OCI-LY1 (cell line): ENCODE measurements at regions not wholly inside any gene's neighbourhood (a gene's known extent, or its start where the extent isn't known, plus 50 kb on each side); places are given as distances from the start of the nearest gene placed in this dataset.

Source experiments
- H2AFZ ChIP-seq: fragments of 200-600 bp; sonication (generic), shearing (Covaris generic); 2 replicates; pipeline ENCODE4 v1.6.0; 2014; ENCODE audit warnings: antibody characterized with exemption, mild to moderate bottlenecking, low read length
- H3F3A ChIP-seq: fragments of 200-600 bp; sonication (generic), shearing (Covaris generic); 2 replicates; pipeline ENCODE4 v1.6.0; 2014; ENCODE audit warnings: mild to moderate bottlenecking, antibody characterized with exemption, low read length, moderate library complexity; ENCODE audit not compliant: insufficient read depth
- H3K27ac ChIP-seq: fragments of 200-600 bp; sonication (generic); 2 replicates; pipeline ENCODE4 v1.5.1; 2014; ENCODE audit warnings: low read length, mixed run types, mild to moderate bottlenecking, low read depth; ENCODE audit not compliant: poor library complexity, severe bottlenecking
- H3K27me3 ChIP-seq: fragments of 200-600 bp; sonication (generic); 2 replicates; pipeline ENCODE4 v1.6.0; 2014; ENCODE audit warnings: antibody characterized with exemption, mild to moderate bottlenecking, low read length, moderate library complexity; ENCODE audit not compliant: insufficient read depth
- H3K36me3 ChIP-seq: fragments of 200-600 bp; sonication (generic); 2 replicates; pipeline ENCODE4 v1.6.1; 2014; ENCODE audit warnings: mild to moderate bottlenecking, antibody characterized with exemption, low read length, moderate library complexity, mixed read lengths; ENCODE audit not compliant: insufficient read depth
- H3K4me1 ChIP-seq: fragments of 200-600 bp; sonication (generic); 2 replicates; pipeline ENCODE4 v1.5.1; 2014; ENCODE audit warnings: mild to moderate bottlenecking, low read length, moderate library complexity; ENCODE audit not compliant: insufficient read depth, severe bottlenecking
- H3K4me2 ChIP-seq: fragments of 200-600 bp; sonication (generic), shearing (Covaris generic); 2 replicates; pipeline ENCODE4 v1.6.1; 2014; ENCODE audit warnings: low read length
- H3K4me3 ChIP-seq: fragments of 200-600 bp; sonication (generic); 2 replicates; pipeline ENCODE4 v1.5.1; 2014; ENCODE audit warnings: low read length, low read depth, mild to moderate bottlenecking, mixed read lengths; ENCODE audit not compliant: poor library complexity, severe bottlenecking
- H3K79me2 ChIP-seq: fragments of 200-600 bp; shearing (Covaris generic); 2 replicates; pipeline ENCODE4 v1.6.1; 2016; ENCODE audit warnings: mixed run types, low read length, mixed read lengths; ENCODE audit not compliant: insufficient read depth
- H3K9ac ChIP-seq: fragments of 200-600 bp; sonication (generic), shearing (Covaris generic); 2 replicates; pipeline ENCODE4 v1.6.1; 2014; ENCODE audit warnings: mild to moderate bottlenecking, low read length, mixed read lengths
- H3K9me2 ChIP-seq: fragments of 200-600 bp; sonication (generic), shearing (Covaris generic); 2 replicates; pipeline ENCODE4 v1.6.1; 2014; ENCODE audit warnings: low read depth, mild to moderate bottlenecking, low read length, mixed read lengths
- H3K9me3 ChIP-seq: fragments of 200-600 bp; shearing (Covaris generic); 2 replicates; pipeline ENCODE4 v1.6.1; 2014; ENCODE audit warnings: low read length, mixed read lengths
- H4K20me1 ChIP-seq: fragments of 200-600 bp; sonication (generic), shearing (Covaris generic); 2 replicates; pipeline ENCODE4 v1.6.0; 2016; ENCODE audit warnings: mild to moderate bottlenecking, low read length; ENCODE audit not compliant: insufficient read depth
- EZH2 ChIP-seq: fragments of 200-600 bp; sonication (generic), shearing (Covaris generic); IDR thresholded peaks from 2 replicates; pipeline ENCODE4 v1.8.0; 2017; ENCODE audit warnings: borderline replicate concordance, mixed run types, mild to moderate bottlenecking, antibody characterized with exemption, low read length, moderate library complexity, mixed read lengths
- TF ChIP-seq, protein P1 (sequence below): fragments of 200-600 bp; sonication (generic), shearing (Covaris generic); IDR thresholded peaks from 2 replicates; pipeline ENCODE4 v1.5.1; 2017; ENCODE audit warnings: mild to moderate bottlenecking, antibody characterized with exemption, low read length, moderate library complexity, mixed read lengths

GRCh38 chr3:6264906-6265305, 596.0 kb upstream of the GRM7 start:
- H3K27ac ChIP-seq, result no peak overlapping the region
- no peak overlapping the region for H3K4me3 ChIP-seq
- no peaks in the 10 kb centered on the region for H3K9me2 ChIP-seq
- H3F3A ChIP-seq, result no peaks in the 10 kb centered on the region
- no peaks in the 10 kb centered on the region for H3K9me3 ChIP-seq
- H3K4me1 ChIP-seq, result peaks cover 17% of the 10 kb centered on the region
- H3K9ac ChIP-seq, result no peak overlapping the region
- no peaks in the 10 kb centered on the region for H3K36me3 ChIP-seq
- no peak overlapping the region for H2AFZ ChIP-seq
- no peaks in the 10 kb centered on the region for H4K20me1 ChIP-seq
- H3K4me2 ChIP-seq, result no peak overlapping the region
- TF ChIP-seq, protein P1, sequence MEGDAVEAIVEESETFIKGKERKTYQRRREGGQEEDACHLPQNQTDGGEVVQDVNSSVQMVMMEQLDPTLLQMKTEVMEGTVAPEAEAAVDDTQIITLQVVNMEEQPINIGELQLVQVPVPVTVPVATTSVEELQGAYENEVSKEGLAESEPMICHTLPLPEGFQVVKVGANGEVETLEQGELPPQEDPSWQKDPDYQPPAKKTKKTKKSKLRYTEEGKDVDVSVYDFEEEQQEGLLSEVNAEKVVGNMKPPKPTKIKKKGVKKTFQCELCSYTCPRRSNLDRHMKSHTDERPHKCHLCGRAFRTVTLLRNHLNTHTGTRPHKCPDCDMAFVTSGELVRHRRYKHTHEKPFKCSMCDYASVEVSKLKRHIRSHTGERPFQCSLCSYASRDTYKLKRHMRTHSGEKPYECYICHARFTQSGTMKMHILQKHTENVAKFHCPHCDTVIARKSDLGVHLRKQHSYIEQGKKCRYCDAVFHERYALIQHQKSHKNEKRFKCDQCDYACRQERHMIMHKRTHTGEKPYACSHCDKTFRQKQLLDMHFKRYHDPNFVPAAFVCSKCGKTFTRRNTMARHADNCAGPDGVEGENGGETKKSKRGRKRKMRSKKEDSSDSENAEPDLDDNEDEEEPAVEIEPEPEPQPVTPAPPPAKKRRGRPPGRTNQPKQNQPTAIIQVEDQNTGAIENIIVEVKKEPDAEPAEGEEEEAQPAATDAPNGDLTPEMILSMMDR, result no peak
- TF ChIP-seq EZH2, result no peak
- no peaks in the 10 kb centered on the region for H3K27me3 ChIP-seq
- H3K79me2 ChIP-seq, result no peaks in the 10 kb centered on the region

DNA sequence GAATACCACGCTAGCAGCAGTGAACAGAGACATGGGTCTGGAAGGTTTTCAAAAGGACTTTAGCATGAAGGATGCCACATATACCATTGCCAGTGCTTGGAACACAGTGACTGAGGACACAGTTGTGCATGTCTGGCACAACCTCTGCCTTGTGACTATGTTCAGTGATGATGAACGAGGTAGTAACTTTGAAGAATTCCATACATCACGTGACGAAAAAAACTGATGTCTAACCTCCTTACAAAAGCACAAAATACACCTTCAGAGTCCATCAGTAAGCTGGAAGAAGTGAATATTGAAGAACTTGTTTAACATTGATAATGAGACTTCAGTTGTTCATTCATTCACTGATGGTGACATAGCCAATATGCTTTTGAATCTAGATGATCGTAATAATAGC, 594.8 kb upstream of the GRM7 start:
- H4K20me1 ChIP-seq, result no peaks in the 10 kb centered on the region
- H3K4me2 ChIP-seq, result no peak overlapping the region
- H3K9ac ChIP-seq, result no peak overlapping the region
- no peaks in the 10 kb centered on the region for H3K79me2 ChIP-seq
- H3K9me2 ChIP-seq, result no peaks in the 10 kb centered on the region
- no peak overlapping the region for H3K4me3 ChIP-seq
- peaks cover 14% of the 10 kb centered on the region for H3K4me1 ChIP-seq
- TF ChIP-seq, protein P1, result no peak
- no peak for TF ChIP-seq EZH2
- no peaks in the 10 kb centered on the region for H3F3A ChIP-seq
- H3K27me3 ChIP-seq, result no peaks in the 10 kb centered on the region
- no peaks in the 10 kb centered on the region for H3K9me3 ChIP-seq
- H3K36me3 ChIP-seq, result no peaks in the 10 kb centered on the region
- H3K27ac ChIP-seq, result no peak overlapping the region
- no peak overlapping the region for H2AFZ ChIP-seq

DNA sequence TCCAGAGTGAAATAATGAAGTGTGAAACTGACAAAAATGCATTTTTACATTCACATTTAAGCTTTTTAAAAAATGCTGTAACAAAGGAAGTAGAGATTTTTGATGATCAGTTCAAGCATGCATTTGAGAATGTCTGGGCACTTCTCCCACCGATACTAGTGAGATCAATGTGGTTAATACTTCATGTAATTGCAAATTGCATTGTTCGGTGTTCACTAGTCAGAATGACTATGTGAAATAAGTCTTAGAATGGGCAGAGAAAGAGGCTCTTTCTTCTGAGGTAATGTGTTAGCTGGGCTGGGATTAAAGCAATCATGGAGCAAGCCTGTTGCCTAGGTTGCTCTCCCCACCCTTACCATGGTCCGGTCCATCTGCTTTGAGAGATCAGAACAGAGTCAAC, 587.0 kb upstream of the GRM7 start:
- Histone ChIP-seq H3K79me2 (no peaks in the 10 kb centered on the region), H3K36me3 (no peaks in the 10 kb centered on the region), H3K9me3 (no peaks in the 10 kb centered on the region), H3F3A (no peaks in the 10 kb centered on the region), H3K4me1 (no peaks in the 10 kb centered on the region), H3K4me2 (no peak overlapping the region), H3K9ac (no peak overlapping the region), H3K9me2 (no peaks in the 10 kb centered on the region), H3K4me3 (no peak overlapping the region), H4K20me1 (no peaks in the 10 kb centered on the region), H3K27me3 (no peaks in the 10 kb centered on the region), H2AFZ (no peak overlapping the region), H3K27ac (no peak overlapping the region)
- TF ChIP-seq EZH2, result no peak
- TF ChIP-seq, protein P1, result no peak
